SK-N-SH (cell line): ENCODE measurements at regions not wholly inside any gene's neighbourhood (a gene's known extent, or its start where the extent isn't known, plus 50 kb on each side); places are given as distances from the start of the nearest gene placed in this dataset.

Source experiments
- CTCF ChIA-PET: fragments of 300-600, 350-600 bp; formaldehyde crosslinking; extraction: SDS; loops from one replicate; lab custom pipeline; 2021; lab: Yijun Ruan, JAX
- POLR2A ChIA-PET: fragments of 350-600 bp; sonication (Branson Sonifier 250); formaldehyde crosslinking; extraction: SDS; loops from one replicate; lab custom pipeline; 2020; ENCODE audit warnings: antibody characterized with exemption, inconsistent platforms; lab: Yijun Ruan, JAX
- DNase-seq: peaks from one replicate; pipeline ENCODE4 v3.0.0; 2012
- H2AFZ ChIP-seq: fragments of 200-600 bp; sonication (generic); 2 replicates; pipeline ENCODE4 v1.8.1; 2016; ENCODE audit warnings: antibody characterized with exemption, mild to moderate bottlenecking, low read depth
- H3F3A ChIP-seq: fragments of 200-600 bp; sonication (generic); replicated peaks from 2 replicates; pipeline ENCODE3; 2016; ENCODE audit warnings: antibody characterized with exemption, mild to moderate bottlenecking; ENCODE audit not compliant: insufficient read depth
- H3K27ac ChIP-seq, 2 experiments: fragments of 200-500 bp in 1 of 2; fragments of 200-600 bp in 1 of 2; sonication (Bioruptor generic) in 1 of 2; sonication (generic), shearing (Covaris generic) in 1 of 2; 2 replicates each; pipeline versions ENCODE4 v1.5.1 to v1.6.1; 2014 to 2016; ENCODE audit warnings: low read depth in 2 of 2, inconsistent platforms in 1 of 2, low read length in 1 of 2, mild to moderate bottlenecking in 1 of 2, mixed read lengths in 1 of 2
- H3K27me3 ChIP-seq: fragments of 200-600 bp; sonication (generic), shearing (Covaris generic); 2 replicates; pipeline ENCODE4 v1.6.1; 2016; ENCODE audit warnings: mixed run types; ENCODE audit not compliant: insufficient read depth
- H3K36me3 ChIP-seq, 2 experiments: fragments of 200-500 bp in 1 of 2; fragments of 200-600 bp in 1 of 2; sonication (Bioruptor generic) in 1 of 2; sonication (generic) in 1 of 2; replicated peaks in 1 of 2; 2 replicates each; pipeline versions ENCODE3 to v1.5.1; 2014 to 2016; ENCODE audit warnings: low read length in 1 of 2, mild to moderate bottlenecking in 1 of 2; ENCODE audit not compliant: insufficient read depth in 2 of 2, control insufficient read depth in 1 of 2
- H3K4me1 ChIP-seq, 2 experiments: fragments of 200-500 bp in 1 of 2; fragments of 200-600 bp in 1 of 2; sonication (Bioruptor generic) in 1 of 2; sonication (generic), shearing (Covaris generic) in 1 of 2; 2 replicates each; pipeline versions ENCODE4 v1.5.1 to v1.6.1; 2014 to 2016; ENCODE audit warnings: low read depth in 1 of 2, low read length in 1 of 2, mixed run types in 1 of 2; ENCODE audit not compliant: insufficient read depth in 2 of 2, control insufficient read depth in 1 of 2
- H3K4me2 ChIP-seq: fragments of 200-600 bp; sonication (generic), shearing (Covaris generic); 2 replicates; pipeline ENCODE4 v1.6.1; 2017; ENCODE audit warnings: mixed run types
- H3K4me3 ChIP-seq, 2 experiments: fragments of 200-500 bp in 1 of 2; fragments of 200-600 bp in 1 of 2; sonication (Bioruptor generic) in 1 of 2; sonication (generic), shearing (Covaris generic) in 1 of 2; 2 replicates each; pipeline versions ENCODE4 v1.5.1 to v1.8.1; 2014 to 2016; ENCODE audit warnings: low read depth in 2 of 2, inconsistent platforms in 1 of 2, low read length in 1 of 2, mild to moderate bottlenecking in 1 of 2, mixed read lengths in 1 of 2, moderate library complexity in 1 of 2
- H3K79me2 ChIP-seq: fragments of 200-600 bp; sonication (generic); 2 replicates; pipeline ENCODE4 v1.8.1; 2017; ENCODE audit warnings: mild to moderate bottlenecking; ENCODE audit not compliant: insufficient read depth
- H3K9ac ChIP-seq: fragments of 200-600 bp; sonication (generic); 2 replicates; pipeline ENCODE4 v1.6.1; 2017; ENCODE audit warnings: mixed run types
- H3K9me2 ChIP-seq: fragments of 200-600 bp; sonication (generic); 2 replicates; pipeline ENCODE4 v1.6.1; 2017; ENCODE audit warnings: mixed run types
- H3K9me3 ChIP-seq: fragments of 200-600 bp; sonication (generic); 2 replicates; pipeline ENCODE4 v1.6.1; 2017; ENCODE audit warnings: mixed run types, mild to moderate bottlenecking, moderate library complexity
- H4K20me1 ChIP-seq: fragments of 200-600 bp; sonication (generic); 2 replicates; pipeline ENCODE4 v1.6.1; 2017; ENCODE audit warnings: mild to moderate bottlenecking, mixed run types; ENCODE audit not compliant: insufficient read depth
- EP300 ChIP-seq, 2 experiments: IDR thresholded peaks; 2 replicates each; pipeline versions ENCODE4 v1.4.0 to v1.6.1; 2012; ENCODE audit warnings: borderline replicate concordance in 1 of 2, low read depth in 1 of 2, low read length in 1 of 2
- FOXJ3 ChIP-seq: sonication (generic); formaldehyde crosslinking; IDR thresholded peaks from 2 replicates; pipeline ENCODE4 v1.5.1; 2020; ENCODE audit warnings: mild to moderate bottlenecking, missing genetic modification reagents
- GABPA ChIP-seq: IDR thresholded peaks from 2 replicates; pipeline ENCODE4 v1.4.0; 2012; ENCODE audit warnings: low read depth, mild to moderate bottlenecking
- NFIC ChIP-seq: IDR thresholded peaks from 2 replicates; pipeline ENCODE4 v1.4.0; 2012; ENCODE audit warnings: borderline replicate concordance
- RAD21 ChIP-seq: IDR thresholded peaks from 2 replicates; pipeline ENCODE4 v1.6.1; 2012; ENCODE audit warnings: mild to moderate bottlenecking, low read length
- REST ChIP-seq: IDR thresholded peaks from 2 replicates; pipeline ENCODE4 v1.6.1; 2012; ENCODE audit warnings: mild to moderate bottlenecking, low read depth, low read length, moderate library complexity
- RXRA ChIP-seq: IDR thresholded peaks from 2 replicates; pipeline ENCODE4 v1.4.0; 2012; ENCODE audit warnings: low read depth, mild to moderate bottlenecking, borderline replicate concordance
- SIN3A ChIP-seq: IDR thresholded peaks from 2 replicates; pipeline ENCODE4 v1.6.1; 2012; ENCODE audit warnings: low read depth, mild to moderate bottlenecking, low read length, moderate library complexity, borderline replicate concordance
- TAF1 ChIP-seq: IDR thresholded peaks from 2 replicates; pipeline ENCODE4 v1.6.1; 2012; ENCODE audit warnings: low read depth, mild to moderate bottlenecking, low read length, moderate library complexity, borderline replicate concordance
- USF2 ChIP-seq: fragments of 150-350 bp; IDR thresholded peaks from 2 replicates; pipeline ENCODE4 v1.6.1; 2017; ENCODE audit warnings: antibody characterized with exemption, low read length, low read depth, borderline replicate concordance
- YY1 ChIP-seq: IDR thresholded peaks from 2 replicates; pipeline ENCODE4 v1.4.0; 2012; ENCODE audit warnings: low read depth, mild to moderate bottlenecking
- ZBTB33 ChIP-seq: IDR thresholded peaks from 2 replicates; pipeline ENCODE4 v1.4.0; 2012; ENCODE audit warnings: low read depth, borderline replicate concordance
- WGBS: methylation state at CpG from one replicate; pipeline ENCODE4 v1.1.6; 2017; ENCODE audit warnings: low lambda C conversion rate; 5-methylcytosine and 5-hydroxymethylcytosine counted together
- TF ChIP-seq, protein P1 (sequence below): fragments of 150-350 bp; IDR thresholded peaks from 2 replicates; pipeline ENCODE4 v1.6.1; 2016; ENCODE audit warnings: mild to moderate bottlenecking, low read depth, low read length

- CTCF ChIA-PET, result no interaction called here
- WGBS, result 23% methylated on average over 1 of the region's 1 CpG
- H3K4me3 ChIP-seq, result no peak overlapping the region
Observed at GRCh38 chr4:176500894-176501293, 181.1 kb downstream of the SPCS3 start.

More at GRCh38 chr4:176500894-176501293, 181.1 kb downstream of the SPCS3 start:
- H3K9me3 ChIP-seq, result peaks cover 2% of the 10 kb centered on the region; the same call in 1 of the 2 replicates
- no peaks in the 10 kb centered on the region; a peak in 1 of 4 replicates for H3K4me1 ChIP-seq
- TF ChIP-seq TAF1 (no peak), ZBTB33 (no peak), FOXJ3 (no peak), EP300 (IDR thresholded peaks at IDR 0.05; ENCODE audit: borderline replicate concordance in 1 of 2, low read depth in 1 of 2, low read length in 1 of 2) (no peak), GABPA (no peak), RXRA (no peak), SIN3A (no peak), RAD21 (no peak), NFIC (no peak), USF2 (no peak), REST (no peak), YY1 (no peak)
- TF ChIP-seq, protein P1, sequence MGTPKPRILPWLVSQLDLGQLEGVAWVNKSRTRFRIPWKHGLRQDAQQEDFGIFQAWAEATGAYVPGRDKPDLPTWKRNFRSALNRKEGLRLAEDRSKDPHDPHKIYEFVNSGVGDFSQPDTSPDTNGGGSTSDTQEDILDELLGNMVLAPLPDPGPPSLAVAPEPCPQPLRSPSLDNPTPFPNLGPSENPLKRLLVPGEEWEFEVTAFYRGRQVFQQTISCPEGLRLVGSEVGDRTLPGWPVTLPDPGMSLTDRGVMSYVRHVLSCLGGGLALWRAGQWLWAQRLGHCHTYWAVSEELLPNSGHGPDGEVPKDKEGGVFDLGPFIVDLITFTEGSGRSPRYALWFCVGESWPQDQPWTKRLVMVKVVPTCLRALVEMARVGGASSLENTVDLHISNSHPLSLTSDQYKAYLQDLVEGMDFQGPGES, result no peak
- TF ChIP-seq, all 33 proteins: peak for 0
- H3K27ac ChIP-seq, result no peak overlapping the region
- peaks cover 4% of the 10 kb centered on the region; the same call in 1 of the 2 replicates for H3K27me3 ChIP-seq
- no peaks in the 10 kb centered on the region for H3K9me2 ChIP-seq
- H3F3A ChIP-seq, result no peaks in the 10 kb centered on the region
- no peak overlapping the region for H2AFZ ChIP-seq
- H4K20me1 ChIP-seq, result no peaks in the 10 kb centered on the region
- no peak overlapping the region for H3K9ac ChIP-seq
- no peaks in the 10 kb centered on the region for H3K36me3 ChIP-seq
- H3K79me2 ChIP-seq, result no peaks in the 10 kb centered on the region
- no peak for DNase-seq
- POLR2A ChIA-PET, result no interaction called here
- no peak overlapping the region for H3K4me2 ChIP-seq
